GM21367 (cell line): ENCODE measurements at regions not wholly inside any gene's neighbourhood (a gene's known extent, or its start where the extent isn't known, plus 50 kb on each side); places are given as distances from the start of the nearest gene placed in this dataset.
"Not testable (repeated sequence)": the region's sequence is repeated elsewhere in the genome, so short reads cannot be mapped to it uniquely, and the experiment has no call there.

Experiments used
- ATAC-seq: cut with Tn5 transposase; IDR thresholded peaks from one replicate; pipeline ENCODE4 v1.9.1; 2021; ENCODE audit not compliant: unreplicated experiment

DNA sequence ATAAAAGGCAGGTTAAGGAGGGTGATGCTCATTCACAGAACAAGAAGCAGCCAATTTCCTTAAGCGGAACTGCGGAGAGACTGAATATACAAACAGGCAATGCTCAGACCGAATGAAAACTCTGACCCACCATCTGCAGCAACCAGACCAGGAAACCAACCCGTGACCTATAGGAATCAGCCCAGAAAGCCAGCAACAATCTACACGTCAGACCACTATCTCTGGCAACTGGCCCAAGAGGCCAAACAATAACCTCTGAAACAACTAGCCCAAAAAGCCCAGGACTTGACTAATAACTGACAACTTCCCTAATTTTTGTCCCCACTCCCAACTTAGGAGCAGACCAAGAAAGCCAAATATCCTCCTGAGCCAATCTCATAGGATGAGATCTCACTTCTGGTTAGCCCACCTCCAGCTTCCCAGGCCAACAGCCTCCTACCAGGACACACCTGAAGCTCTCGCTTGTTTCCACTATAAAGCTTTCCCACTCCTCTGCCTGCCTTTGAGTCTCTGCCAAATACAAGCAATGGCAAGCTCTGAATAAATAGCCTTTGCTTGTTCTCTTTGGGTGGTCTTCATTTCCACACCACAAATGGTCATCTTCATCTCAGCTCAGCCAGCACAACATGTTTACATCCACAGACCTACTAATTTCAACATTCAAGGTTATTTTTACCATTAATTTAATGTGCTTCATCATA, 168.5 kb downstream of the HSD17B3 start:
- ATAC-seq = no peak

DNA sequence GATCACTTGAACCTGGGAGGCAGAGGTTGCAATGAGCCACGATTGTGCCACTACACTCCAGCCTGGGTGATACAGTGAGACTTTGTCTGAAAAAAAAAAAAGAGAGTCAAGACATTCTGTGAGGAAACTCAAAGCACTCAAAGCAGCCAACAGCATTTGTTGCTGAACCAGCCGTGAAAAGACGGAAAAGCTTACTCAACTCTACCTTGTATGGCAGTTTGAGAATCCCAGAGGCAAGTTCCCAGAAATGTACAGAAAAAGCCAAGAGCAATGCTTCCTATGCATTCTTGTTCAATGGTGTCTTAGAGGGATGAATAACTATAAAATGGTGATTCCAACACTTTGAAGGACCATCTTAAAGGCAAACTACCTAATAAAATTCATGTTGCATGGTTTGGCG, 170.2 kb downstream of the HSD17B3 start:
- ATAC-seq = no peak

DNA sequence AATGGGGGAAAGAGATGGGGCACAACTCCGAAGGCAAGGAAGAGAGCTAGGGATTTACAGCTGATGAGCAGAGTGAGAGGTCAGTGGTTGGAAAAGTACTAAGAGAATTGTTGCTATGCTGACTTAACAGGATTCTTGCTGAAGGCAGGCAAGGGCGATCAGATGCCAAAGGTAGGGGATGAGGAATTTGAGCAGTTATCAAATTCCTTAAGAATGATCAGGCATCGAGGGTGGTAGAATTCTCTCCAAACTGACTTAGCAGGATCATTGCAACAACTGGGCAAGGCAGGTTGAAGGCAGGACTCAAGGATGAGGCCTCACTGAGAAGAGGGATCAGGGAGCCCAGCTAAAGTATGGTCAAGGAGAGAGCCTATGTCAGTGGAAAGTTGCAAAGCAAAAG, 171.0 kb downstream of the HSD17B3 start:
- no peak for ATAC-seq

DNA sequence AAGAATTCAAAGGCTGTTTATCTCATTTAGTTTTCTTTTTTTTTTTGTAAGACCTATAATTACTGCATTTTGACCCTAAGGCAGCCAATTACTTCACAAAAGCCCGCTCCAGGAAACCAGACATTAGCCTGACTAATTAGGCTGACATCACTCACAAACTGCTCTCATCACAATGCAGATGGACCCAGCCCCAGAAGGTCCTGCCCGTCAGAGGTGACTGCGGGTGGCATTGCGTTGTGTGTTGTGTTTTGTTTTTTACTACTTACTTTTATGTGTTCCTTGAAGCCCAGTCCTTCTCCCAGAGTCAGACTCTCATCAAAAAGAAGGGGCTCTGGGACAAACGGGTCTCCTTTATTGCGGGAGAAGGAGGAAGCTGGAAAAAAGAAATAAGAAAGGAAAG, 172.2 kb downstream of the HSD17B3 start:
- ATAC-seq = no peak

DNA sequence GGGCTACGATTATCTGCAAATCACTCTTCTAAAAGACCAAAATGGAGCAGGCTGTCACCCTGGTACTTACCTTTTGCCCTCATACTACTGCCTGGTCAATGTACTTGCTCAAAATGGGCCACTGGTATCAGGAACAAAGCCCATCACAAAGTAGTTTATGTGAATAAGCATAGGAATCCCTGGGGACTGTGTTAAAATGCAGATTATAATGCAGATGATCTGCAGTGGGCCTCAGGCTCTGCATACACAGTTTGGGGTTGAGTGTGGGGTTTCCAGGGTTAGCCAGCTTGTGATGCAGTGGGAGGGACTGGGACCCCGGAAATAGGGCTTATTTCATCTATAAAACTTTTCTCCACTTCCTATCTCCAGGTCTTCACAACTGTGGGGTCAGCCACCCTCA, 173.1 kb downstream of the HSD17B3 start:
- ATAC-seq = no peak

DNA sequence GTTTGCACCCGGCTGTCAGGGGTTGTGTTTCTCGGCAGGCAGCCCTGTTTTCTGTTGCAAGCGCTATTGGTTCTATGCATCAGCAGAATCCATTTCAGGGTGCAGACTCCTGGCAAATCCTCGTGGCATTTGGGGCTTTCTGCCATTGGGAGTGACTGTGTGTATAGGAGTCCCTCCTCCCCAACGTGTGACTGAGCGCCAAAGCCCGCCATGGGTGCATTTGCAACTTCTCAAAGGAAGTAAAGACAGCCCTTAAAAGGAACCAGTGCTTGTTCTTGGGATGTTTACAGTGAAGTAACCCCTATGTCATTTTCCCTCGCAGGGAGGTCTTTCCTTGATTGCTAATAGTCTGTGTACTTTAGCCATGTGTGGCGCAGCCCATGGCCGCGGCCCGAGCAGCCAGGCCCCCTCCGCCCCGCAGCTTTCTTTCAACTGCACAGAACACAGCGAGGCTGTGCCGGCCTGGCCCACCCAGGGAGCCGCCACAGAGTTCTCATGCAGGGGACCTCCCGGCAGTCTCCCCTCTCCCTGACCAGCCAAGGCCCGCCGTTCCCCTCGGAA, 175.6 kb downstream of the HSD17B3 start:
- no peak for ATAC-seq

DNA sequence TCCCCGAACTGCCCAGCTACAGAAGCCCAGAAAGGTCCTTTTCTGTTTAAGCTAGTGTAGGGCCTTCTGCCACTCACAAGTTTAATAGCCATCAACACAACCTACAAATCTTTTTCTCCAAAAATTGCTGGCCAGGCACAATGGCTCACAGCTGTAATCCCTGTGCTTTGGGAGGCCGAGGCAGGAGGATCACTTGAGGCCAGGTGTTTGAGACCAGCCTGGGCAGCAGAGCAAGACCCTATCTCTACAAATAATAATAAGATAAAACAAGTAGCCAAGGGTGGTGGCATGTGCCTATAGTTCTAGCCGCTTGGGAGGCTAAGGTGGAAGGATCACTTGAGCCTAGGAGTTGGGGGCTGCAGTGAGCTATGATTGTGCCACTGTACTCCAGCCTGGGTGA, 176.4 kb downstream of the HSD17B3 start:
- no peak for ATAC-seq

DNA sequence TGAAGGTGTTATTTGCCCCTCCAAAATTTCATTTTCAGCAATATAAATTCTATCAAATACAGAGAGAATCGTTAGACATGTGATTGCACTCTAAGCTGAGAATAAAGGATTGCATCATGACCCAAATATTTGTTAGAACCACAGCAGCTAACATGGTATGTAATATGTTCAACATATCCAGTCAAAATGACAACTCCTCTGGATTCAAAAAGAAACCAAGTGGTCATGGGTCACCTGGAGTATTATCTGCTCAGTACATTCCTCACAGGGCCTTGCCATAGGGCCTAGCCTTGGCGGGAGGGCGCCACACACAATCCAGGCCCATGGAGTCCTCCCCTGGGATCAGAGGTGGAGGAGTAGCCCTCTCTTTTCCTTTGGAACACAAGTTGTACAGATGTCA, 179.2 kb downstream of the HSD17B3 start:
- no peak for ATAC-seq

DNA sequence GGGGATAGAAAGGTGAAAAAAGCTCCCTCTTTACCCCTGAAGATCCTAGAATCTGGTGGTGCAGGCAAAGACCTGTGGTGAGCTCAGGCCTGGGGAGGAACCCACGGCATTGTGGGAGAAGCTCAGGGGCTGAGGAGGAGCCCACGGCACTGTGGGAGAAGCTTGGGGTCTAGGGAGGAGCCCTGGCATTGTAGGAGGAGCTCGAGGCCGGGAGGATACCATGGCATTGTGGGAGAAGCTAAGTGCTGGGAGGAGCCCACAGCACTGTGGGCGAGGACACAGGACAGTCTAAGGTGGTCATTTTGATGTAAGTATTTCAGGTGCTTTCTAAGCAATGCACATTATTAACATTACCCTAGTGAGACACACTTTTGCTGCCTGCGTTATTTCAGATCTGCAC, 179.7 kb downstream of the HSD17B3 start:
- no peak for ATAC-seq

DNA sequence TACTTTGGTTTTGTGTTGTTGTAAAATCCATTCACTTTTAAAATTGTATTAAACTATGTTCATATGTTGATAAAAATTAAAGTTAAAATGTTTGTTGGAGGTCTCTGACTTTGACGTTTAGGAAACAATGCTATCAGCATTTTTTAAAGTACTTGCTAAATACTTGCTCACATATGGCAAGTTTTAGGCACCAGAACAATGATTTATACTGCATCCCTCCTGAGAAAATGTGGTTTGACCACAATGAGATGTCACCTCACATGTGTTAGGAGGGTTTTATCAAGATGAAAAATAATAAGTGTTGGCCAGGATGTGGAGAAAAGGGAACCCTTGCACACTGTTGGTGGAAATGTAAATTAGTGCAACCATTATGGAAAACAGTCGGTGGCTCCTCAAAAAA, 180.8 kb downstream of the HSD17B3 start:
- ATAC-seq = no peak

DNA sequence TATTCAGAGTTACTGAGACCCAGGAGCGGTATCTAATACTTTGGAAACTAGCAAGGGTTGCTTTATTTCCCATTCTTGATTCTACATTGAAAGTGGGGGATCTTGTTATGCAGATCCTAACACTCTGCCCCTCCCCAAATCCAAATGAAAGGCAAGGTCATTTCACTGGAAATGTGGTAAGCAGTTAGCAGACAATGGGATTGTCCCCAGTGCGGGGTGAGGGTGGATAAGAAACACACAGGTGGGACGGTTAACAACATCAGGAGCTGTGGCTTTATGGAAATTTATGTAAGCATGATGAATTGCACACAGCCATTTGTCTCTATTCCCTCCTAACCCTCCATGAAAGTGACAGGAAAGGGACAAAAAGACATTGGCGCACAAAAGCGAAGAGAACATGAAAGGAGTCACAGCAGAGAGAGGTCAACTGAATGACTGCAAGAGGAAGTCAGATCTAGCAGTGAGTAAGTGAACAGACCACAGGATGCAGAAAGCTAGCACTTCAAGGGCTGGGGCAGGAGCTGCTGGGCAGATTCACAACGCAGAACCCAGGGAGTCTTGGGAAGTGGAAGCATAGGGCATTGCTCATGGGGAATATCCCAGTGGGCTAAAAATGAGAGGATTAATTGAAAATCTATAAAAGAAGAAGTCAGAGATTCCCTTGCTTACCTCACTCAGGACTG, 184.4 kb downstream of the HSD17B3 start:
- no peak for ATAC-seq

DNA sequence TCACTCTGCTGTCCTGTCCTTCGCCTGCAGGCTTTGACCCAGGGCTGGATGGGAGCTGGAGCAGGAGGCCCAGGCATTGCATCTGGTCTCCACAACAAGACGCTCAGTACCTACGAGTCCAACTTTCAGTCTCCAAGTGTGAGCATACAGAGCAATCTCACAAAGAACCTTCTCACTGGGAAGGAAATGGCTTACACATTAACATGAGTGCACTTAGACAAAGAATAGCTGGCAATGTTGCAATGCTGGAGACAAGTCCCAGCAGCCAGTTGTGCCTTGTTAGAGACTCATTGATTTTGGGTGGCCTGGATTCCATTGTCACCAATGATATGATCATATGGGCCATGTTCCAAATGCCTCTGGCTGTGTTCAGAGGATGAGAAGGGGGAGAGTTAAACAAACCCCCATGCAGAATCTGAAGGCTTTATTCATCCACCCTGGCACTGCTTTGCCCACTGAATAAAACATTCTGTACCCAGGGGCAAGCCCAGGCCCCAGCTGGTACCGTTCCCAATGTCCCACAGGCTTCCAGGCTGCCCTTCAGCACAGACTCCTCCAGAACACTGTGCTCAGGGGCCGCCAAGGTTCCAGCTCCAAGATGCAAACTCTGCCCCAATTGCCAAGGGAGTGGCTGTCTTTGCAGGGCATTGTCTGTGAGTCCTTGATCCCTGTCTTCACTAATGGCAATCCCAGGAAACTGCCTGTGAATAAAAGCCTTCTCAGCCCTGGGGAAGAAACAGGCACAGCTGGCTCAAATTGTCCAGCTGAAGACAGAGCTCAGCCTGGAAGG, 185.5 kb downstream of the HSD17B3 start:
- no peak for ATAC-seq

DNA sequence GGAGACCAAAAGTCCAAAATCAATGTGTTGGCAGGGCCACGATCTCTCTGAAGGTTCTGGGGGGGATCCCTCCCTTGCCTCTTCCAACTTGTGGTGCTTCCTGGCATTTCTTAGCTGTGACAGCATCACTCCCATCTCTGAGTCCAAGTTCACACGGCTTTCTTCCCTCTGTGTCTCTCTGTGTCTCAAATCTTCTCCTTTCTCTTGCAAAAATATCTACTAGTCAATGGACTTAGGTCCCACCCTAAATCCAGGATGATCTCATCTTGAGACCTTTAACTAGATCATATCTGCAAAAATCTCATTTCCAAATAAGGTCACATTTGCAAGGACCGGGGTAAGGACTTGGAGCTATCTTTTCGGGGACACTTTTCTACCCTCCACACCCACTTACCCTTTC, 186.1 kb downstream of the HSD17B3 start:
- no peak for ATAC-seq

DNA sequence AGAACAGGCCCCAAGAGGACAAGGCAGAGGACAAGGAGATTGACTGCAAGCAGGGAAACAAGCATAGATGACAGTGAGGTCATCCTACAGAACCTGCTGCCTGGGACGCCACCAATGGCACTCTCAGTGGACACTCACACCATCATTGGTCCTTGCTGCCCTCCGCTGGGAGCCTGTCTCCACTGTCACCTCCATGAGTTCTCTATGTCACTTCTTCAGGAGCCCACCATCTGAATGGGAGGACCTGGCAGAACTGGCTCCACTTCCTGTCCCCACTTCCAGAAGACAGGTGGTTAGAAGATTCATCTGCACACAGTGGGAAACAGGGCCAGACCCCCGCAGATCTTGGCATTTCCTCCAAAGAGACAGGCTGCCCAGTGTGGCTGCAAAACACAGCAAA, 188.9 kb downstream of the HSD17B3 start:
- ATAC-seq = no peak

DNA sequence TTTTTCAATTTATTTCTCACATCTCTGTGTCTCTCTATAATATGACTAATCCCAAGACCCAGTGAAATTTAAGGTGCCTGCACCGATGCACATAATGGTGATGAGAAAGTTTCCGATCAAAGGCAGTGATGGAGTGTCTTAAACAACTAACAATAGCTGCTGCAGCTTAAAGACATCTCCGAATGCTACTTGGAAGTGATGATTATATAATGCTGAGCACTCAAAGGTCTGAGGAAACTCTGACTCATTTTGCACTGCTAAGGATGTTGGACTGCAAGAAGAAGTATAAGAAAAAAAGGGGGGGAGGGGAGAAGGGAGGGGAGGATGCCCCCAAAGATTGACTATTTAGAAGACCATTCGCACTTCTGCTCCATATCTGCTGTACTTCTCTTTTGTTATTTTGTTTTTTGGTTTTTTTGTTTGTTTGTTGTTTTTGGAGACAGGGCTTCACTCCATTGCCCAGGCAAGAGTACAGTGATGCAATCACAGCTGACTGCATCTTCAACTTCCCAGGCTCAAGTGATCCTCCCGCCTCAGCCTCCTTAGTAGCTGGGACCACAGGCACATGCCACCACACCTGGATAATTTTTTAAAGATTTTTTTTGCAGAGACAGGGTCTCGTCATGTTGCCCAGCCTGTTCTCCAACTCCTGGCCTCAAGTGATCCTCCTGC, 192.2 kb downstream of the HSD17B3 start:
- ATAC-seq = no peak

DNA sequence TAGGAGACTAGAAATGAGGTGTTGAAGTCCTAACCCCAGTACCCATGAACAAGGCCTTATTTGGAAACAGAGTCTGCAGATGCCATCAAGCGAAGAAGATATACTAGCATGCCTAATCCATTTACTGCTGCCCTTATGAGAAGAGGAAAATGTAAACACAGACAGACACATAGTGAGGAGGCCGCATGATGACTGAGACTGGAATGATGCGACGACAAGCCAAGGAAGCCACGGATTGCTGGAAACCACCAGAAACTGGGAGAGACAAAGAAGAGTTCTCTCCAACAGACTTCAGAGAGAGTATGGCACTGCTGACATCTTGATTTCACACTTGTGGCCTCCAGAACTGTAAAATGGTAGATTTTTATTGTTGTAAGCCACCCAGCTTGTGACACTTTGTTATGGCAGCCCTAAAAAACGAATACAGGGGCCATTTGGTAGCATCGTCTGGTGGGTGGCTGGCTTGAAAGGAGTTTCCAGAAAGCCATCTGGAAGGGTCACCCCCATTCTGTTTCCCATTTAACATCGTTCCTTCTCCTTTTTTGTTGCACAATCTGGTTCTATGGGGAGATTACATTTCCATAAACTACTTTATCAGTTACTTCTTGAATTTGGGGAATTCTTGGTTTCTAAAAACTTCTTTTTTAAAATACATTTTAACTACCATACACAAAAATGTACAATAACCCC, 193.1 kb downstream of the HSD17B3 start:
- ATAC-seq = no peak

DNA sequence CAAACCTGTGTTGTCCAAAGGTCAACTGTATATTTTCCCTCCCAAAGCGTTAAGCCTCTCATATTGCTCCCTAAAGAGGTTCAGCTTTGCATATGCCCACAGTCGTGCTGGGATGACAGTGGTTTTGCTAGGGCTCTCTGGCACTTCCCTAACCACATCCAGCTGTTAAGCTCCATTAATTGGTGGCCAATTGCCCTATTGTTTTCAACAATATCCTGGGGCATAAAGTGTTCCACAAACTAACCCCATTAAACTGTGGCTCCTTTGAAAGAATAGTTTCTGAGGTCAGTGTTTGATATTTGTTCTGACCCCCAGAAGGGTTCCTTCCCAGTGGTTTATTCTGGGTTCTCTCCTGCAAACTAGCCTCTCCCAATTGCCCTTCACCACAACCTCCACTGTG, 194.5 kb downstream of the HSD17B3 start:
- no peak for ATAC-seq

DNA sequence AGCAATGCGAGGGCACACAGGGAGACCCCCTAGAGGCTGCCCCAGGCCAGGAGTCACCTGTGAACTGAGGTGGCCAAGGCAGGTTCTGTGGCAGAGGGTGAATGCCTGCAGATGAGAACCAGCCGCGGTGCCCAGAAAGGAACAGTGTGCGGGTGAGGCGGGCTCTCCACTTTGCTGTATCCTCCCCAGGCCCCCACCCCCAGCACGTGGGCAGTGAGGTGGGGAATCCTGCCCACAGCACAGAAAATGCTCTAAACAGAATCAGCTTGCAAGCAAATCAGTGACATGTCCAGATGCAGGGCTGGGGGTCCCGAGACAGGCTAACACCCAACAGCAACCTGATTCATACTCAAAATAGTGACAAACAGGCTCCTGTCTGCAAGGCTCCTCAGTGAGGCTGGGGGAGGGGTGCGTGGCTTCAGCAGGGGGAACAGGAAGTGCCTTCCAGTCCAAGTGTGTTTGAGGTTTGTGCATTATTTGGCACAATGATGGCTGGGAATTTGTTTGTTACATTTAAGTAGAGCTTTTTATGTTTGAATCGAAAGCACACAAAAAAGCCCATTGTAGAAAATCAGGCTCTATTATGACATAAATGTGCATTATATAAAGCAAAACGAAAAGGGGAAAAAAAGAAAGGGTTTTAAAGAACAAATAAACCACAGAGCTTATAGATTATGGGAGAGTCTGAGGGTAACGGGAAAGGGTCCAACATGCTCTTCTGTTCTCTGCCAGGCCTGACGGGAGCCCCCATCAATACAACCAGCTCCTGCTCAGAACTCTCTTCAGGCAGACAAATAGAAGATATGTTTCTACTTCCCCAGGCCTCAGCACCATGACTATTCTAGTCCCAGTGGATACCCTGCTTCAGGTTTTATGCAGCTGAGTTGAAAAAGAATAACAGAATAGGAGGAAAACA, 201.3 kb downstream of the HSD17B3 start:
- no peak for ATAC-seq

DNA sequence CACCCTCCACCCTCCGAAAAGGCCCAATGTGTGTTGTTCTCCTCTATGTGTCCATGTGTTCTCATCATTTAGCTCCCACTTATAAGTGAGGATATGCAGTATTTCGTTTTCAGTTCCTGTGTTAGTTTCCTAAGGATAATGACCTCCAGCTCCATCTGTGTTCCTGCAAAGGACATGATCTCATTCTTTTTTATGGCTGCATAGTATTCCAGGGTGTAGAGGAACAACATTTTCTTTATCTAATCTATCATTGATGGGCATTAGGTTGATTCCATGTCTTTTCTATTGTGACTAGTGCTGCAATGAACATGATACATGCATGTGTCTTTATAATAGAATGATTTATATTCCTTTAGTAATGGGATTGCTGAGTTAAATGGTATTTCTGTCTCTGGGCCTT, 211.3 kb downstream of the HSD17B3 start:
- not testable (repeated sequence) for ATAC-seq
